ENCODE measurements at regions not wholly inside any gene's neighbourhood (a gene's known extent, or its start where the extent isn't known, plus 50 kb on each side); places are given as distances from the start of the nearest gene placed in this dataset.
A peak's percentile ranks its signal among the peaks of the same experiment; 100 is the strongest.
"Not testable (repeated sequence)": the region's sequence is repeated elsewhere in the genome, so short reads cannot be mapped to it uniquely, and the experiment has no call there.

GRCh38 chr12:73225941-73226340 lies 953.8 kb downstream of the TRHDE start:
- intact Hi-C loops (cut with DNase I): no loop called here
- no peak for TF ChIP-seq CTCF (IDR thresholded peaks at IDR 0.05; ENCODE audit: borderline replicate concordance, extremely low read depth, insufficient read depth)
- FAIRE-seq: peak; percentile 78

DNA sequence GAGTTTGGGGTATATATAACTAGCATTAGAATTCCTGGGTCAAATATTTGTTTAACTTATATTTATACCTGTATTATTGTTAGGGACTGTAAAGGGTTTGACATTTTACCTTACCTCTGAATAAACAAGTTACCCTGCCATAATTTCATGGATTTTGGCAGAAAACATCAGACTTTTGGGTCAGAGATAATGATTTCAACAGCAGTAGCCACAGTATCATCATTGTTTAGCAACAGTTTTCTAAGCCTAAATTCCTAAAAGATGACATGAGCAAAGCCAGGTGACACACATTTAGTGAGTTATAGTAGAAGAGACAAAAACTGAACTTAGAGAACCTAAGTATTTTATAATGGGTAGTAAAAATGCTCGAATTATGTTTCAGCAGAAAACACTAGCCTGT lies 954.4 kb downstream of the TRHDE start:
- H3K4me1 ChIP-seq (ENCODE audit: control insufficient read depth in 2 of 3, insufficient read depth in 2 of 3, low read depth in 1 of 3, low read length in 3 of 3): no peaks in the 10 kb centered on the region
- FAIRE-seq (no peak), DNase-seq (no peak)
- H3K4me3 ChIP-seq (ENCODE audit: low read length in 3 of 3): no peak overlapping the region
- intact Hi-C loops (cut with DNase I): no loop called here
- no peaks in the 10 kb centered on the region for H3K36me3 ChIP-seq (ENCODE audit: control insufficient read depth in 2 of 3, insufficient read depth in 3 of 3, low read length in 3 of 3)
- no peaks in the 10 kb centered on the region for H3K9me3 ChIP-seq (ENCODE audit: control insufficient read depth in 2 of 3, insufficient read depth in 1 of 3, low read length in 3 of 3)
- TF ChIP-seq CTCF (IDR thresholded peaks at IDR 0.05; ENCODE audit: borderline replicate concordance, extremely low read depth, insufficient read depth): no peak
- H3K27ac ChIP-seq (ENCODE audit: low read depth in 2 of 2, low read length in 2 of 2): no peak overlapping the region
- no peaks in the 10 kb centered on the region for H3K27me3 ChIP-seq (ENCODE audit: control insufficient read depth, insufficient read depth, low read length)
- no peak overlapping the region for H3K9ac ChIP-seq (ENCODE audit: low read length in 3 of 3)

More at GRCh38 chr12:73225941-73226340, 953.8 kb downstream of the TRHDE start:
- Histone ChIP-seq H3K4me3 (ENCODE audit: low read length in 3 of 3) (no peak overlapping the region), H3K27ac (ENCODE audit: low read depth in 2 of 2, low read length in 2 of 2) (no peak overlapping the region), H3K9ac (ENCODE audit: low read length in 3 of 3) (no peak overlapping the region), H3K27me3 (ENCODE audit: control insufficient read depth, insufficient read depth, low read length) (no peaks in the 10 kb centered on the region), H3K36me3 (ENCODE audit: control insufficient read depth in 2 of 3, insufficient read depth in 3 of 3, low read length in 3 of 3) (no peaks in the 10 kb centered on the region), H3K4me1 (ENCODE audit: control insufficient read depth in 2 of 3, insufficient read depth in 2 of 3, low read depth in 1 of 3, low read length in 3 of 3) (no peaks in the 10 kb centered on the region), H3K9me3 (ENCODE audit: control insufficient read depth in 2 of 3, insufficient read depth in 1 of 3, low read length in 3 of 3) (no peaks in the 10 kb centered on the region)
- no peak for DNase-seq

- H3K27me3 ChIP-seq (ENCODE audit: control insufficient read depth, insufficient read depth, low read length); FAIRE-seq; H3K9ac ChIP-seq (ENCODE audit: low read length in 3 of 3); H3K4me3 ChIP-seq (ENCODE audit: low read length in 3 of 3); H3K27ac ChIP-seq (ENCODE audit: low read depth in 2 of 2, low read length in 2 of 2); H3K36me3 ChIP-seq (ENCODE audit: control insufficient read depth in 2 of 3, insufficient read depth in 3 of 3, low read length in 3 of 3); DNase-seq; H3K4me1 ChIP-seq (ENCODE audit: control insufficient read depth in 2 of 3, insufficient read depth in 2 of 3, low read depth in 1 of 3, low read length in 3 of 3); H3K9me3 ChIP-seq (ENCODE audit: control insufficient read depth in 2 of 3, insufficient read depth in 1 of 3, low read length in 3 of 3); intact Hi-C loops (cut with DNase I): not testable (repeated sequence)
Observed at GRCh38 chr12:73228828-73229227, 956.7 kb downstream of the TRHDE start.

DNA sequence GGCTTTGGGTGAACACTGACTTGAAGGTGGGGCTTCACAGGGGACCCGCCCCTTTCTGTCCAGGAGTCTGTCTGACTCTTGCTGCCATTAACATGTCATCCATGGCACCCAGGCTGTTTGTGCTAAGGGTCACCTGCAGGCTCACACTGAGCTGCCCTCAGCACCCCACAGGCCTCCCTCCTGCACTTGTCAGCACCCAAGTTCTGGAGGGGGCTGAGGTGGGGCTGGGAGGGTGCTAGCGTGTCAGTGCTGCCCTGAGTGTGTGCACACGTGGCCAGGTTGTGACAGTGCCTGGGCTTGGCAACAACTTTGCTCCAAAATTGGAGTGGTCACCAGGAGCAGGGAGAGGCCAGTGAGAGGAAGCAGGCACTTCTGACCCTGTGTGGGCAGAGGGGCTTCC lies 963.2 kb downstream of the TRHDE start:
- no peak for TF ChIP-seq CTCF (IDR thresholded peaks at IDR 0.05; ENCODE audit: borderline replicate concordance, extremely low read depth, insufficient read depth)
- H3K27me3 ChIP-seq (ENCODE audit: control insufficient read depth, insufficient read depth, low read length): no peaks in the 10 kb centered on the region
- intact Hi-C loops (cut with DNase I): no loop called here
- no peak overlapping the region for H3K27ac ChIP-seq (ENCODE audit: low read depth in 2 of 2, low read length in 2 of 2)
- no peak overlapping the region for H3K4me3 ChIP-seq (ENCODE audit: low read length in 3 of 3)
- peaks cover 0 to 5% (median 0%) of the 10 kb centered on the region in 3 donors for H3K9me3 ChIP-seq (ENCODE audit: control insufficient read depth in 2 of 3, insufficient read depth in 1 of 3, low read length in 3 of 3)
- no peaks in the 10 kb centered on the region for H3K36me3 ChIP-seq (ENCODE audit: control insufficient read depth in 2 of 3, insufficient read depth in 3 of 3, low read length in 3 of 3)
- H3K4me1 ChIP-seq (ENCODE audit: control insufficient read depth in 2 of 3, insufficient read depth in 2 of 3, low read depth in 1 of 3, low read length in 3 of 3): no peaks in the 10 kb centered on the region
- H3K9ac ChIP-seq (ENCODE audit: low read length in 3 of 3): no peak overlapping the region
- FAIRE-seq: no peak
- no peak for DNase-seq

Data from kidney (tissue), 13 donors.